ENCODE measurements at regions not wholly inside any gene's neighbourhood (a gene's known extent, or its start where the extent isn't known, plus 50 kb on each side); places are given as distances from the start of the nearest gene placed in this dataset.

- H3K79me2 ChIP-seq (ENCODE audit: control insufficient read depth, insufficient read depth, low read length): no peaks in the 10 kb centered on the region
- H3K27ac ChIP-seq (ENCODE audit: control insufficient read depth, insufficient read depth, low read length): no peak overlapping the region
- H3K9me3 ChIP-seq (ENCODE audit: control insufficient read depth, low read depth, low read length): no peaks in the 10 kb centered on the region
- H3K27me3 ChIP-seq (ENCODE audit: control insufficient read depth, extremely low read depth, insufficient read depth, low read length): no peaks in the 10 kb centered on the region
- no peak overlapping the region for H3K4me2 ChIP-seq (ENCODE audit: control insufficient read depth, extremely low read depth, insufficient read depth, low read depth, low read length)
- TF ChIP-seq EZH2 (IDR thresholded peaks at IDR 0.05; ENCODE audit: low read length) (no peak), CTCF (optimal IDR thresholded peaks at IDR 0.05 in 1 of 3, IDR thresholded peaks at IDR 0.05 in 1 of 3, conservative IDR thresholded peaks at IDR 0.05 in 1 of 3; ENCODE audit: extremely low read depth in 1 of 3, insufficient read depth in 2 of 3, low read length in 3 of 3) (no peak)
- dilution Hi-C loops (cut with MboI; ENCODE audit: extremely low pct_ligation_motif_present, low sequenced_read_pairs): no loop called here
- H3K36me3 ChIP-seq (ENCODE audit: control insufficient read depth in 2 of 2, extremely low read depth in 1 of 2, insufficient read depth in 2 of 2, low read length in 2 of 2): no peaks in the 10 kb centered on the region
- H3K9ac ChIP-seq (ENCODE audit: control insufficient read depth, extremely low read depth, insufficient read depth, low read length): no peak overlapping the region
- no peak overlapping the region for H2AFZ ChIP-seq (ENCODE audit: control insufficient read depth, low read length)
- no peaks in the 10 kb centered on the region for H3K9me1 ChIP-seq (ENCODE audit: control insufficient read depth, extremely low read depth, insufficient read depth, low read length)
- H3K4me3 ChIP-seq (ENCODE audit: control insufficient read depth in 2 of 3, extremely low read depth in 1 of 3, insufficient read depth in 2 of 3, low read depth in 1 of 3, low read length in 3 of 3): no peak overlapping the region
- FAIRE-seq: no peak
- no peaks in the 10 kb centered on the region for H3K4me1 ChIP-seq (ENCODE audit: control insufficient read depth, extremely low read depth, insufficient read depth, low read length)
- no peak for DNase-seq (ENCODE audit: low read depth, low spot score)
- no peaks in the 10 kb centered on the region for H4K20me1 ChIP-seq (ENCODE audit: control insufficient read depth, extremely low read depth, insufficient read depth, low read length)
Observed at GRCh38 chr2:187050409-187050998, 201.5 kb upstream of the ZSWIM2 start.

GRCh38 chr2:187037310-187037709 lies 188.3 kb upstream of the ZSWIM2 start:
- H3K9me3 ChIP-seq (ENCODE audit: control insufficient read depth, low read depth, low read length): no peaks in the 10 kb centered on the region
- no peaks in the 10 kb centered on the region for H3K9me1 ChIP-seq (ENCODE audit: control insufficient read depth, extremely low read depth, insufficient read depth, low read length)
- no peak overlapping the region for H2AFZ ChIP-seq (ENCODE audit: control insufficient read depth, low read length)
- dilution Hi-C loops (cut with MboI; ENCODE audit: extremely low pct_ligation_motif_present, low sequenced_read_pairs): no loop called here
- no peak for TF ChIP-seq CTCF (optimal IDR thresholded peaks at IDR 0.05 in 1 of 3, IDR thresholded peaks at IDR 0.05 in 1 of 3, conservative IDR thresholded peaks at IDR 0.05 in 1 of 3; ENCODE audit: extremely low read depth in 1 of 3, insufficient read depth in 2 of 3, low read length in 3 of 3)
- TF ChIP-seq EZH2 (IDR thresholded peaks at IDR 0.05; ENCODE audit: low read length): no peak
- H3K27me3 ChIP-seq (ENCODE audit: control insufficient read depth, extremely low read depth, insufficient read depth, low read length): no peaks in the 10 kb centered on the region
- H3K4me1 ChIP-seq (ENCODE audit: control insufficient read depth, extremely low read depth, insufficient read depth, low read length): no peaks in the 10 kb centered on the region
- DNase-seq (ENCODE audit: low read depth, low spot score): no peak
- no peaks in the 10 kb centered on the region for H3K36me3 ChIP-seq (ENCODE audit: control insufficient read depth in 2 of 2, extremely low read depth in 1 of 2, insufficient read depth in 2 of 2, low read length in 2 of 2)
- no peak overlapping the region for H3K27ac ChIP-seq (ENCODE audit: control insufficient read depth, insufficient read depth, low read length)
- H3K79me2 ChIP-seq (ENCODE audit: control insufficient read depth, insufficient read depth, low read length): no peaks in the 10 kb centered on the region
- no peak overlapping the region for H3K4me3 ChIP-seq (ENCODE audit: control insufficient read depth in 2 of 3, extremely low read depth in 1 of 3, insufficient read depth in 2 of 3, low read depth in 1 of 3, low read length in 3 of 3)
- H3K4me2 ChIP-seq (ENCODE audit: control insufficient read depth, extremely low read depth, insufficient read depth, low read depth, low read length): no peak overlapping the region
- no peak for FAIRE-seq
- no peaks in the 10 kb centered on the region for H4K20me1 ChIP-seq (ENCODE audit: control insufficient read depth, extremely low read depth, insufficient read depth, low read length)
- no peak overlapping the region for H3K9ac ChIP-seq (ENCODE audit: control insufficient read depth, extremely low read depth, insufficient read depth, low read length)

Measured in keratinocyte (primary cell).